ENCODE measurements at regions not wholly inside any gene's neighbourhood (a gene's known extent, or its start where the extent isn't known, plus 50 kb on each side); places are given as distances from the start of the nearest gene placed in this dataset.
"Not testable (repeated sequence)": the region's sequence is repeated elsewhere in the genome, so short reads cannot be mapped to it uniquely, and the experiment has no call there.

GRCh38 chr3:125835562-125835961, 133.4 kb upstream of the ROPN1B start:
- not testable (repeated sequence) for TF ChIP-seq CTCF (IDR thresholded peaks at IDR 0.05; ENCODE audit: insufficient read depth, low read depth, low read length); EZH2 (IDR thresholded peaks at IDR 0.05; ENCODE audit: insufficient read depth, low read length)

Data from astrocyte (in vitro differentiated cells and primary cell).